ENCODE measurements at regions not wholly inside any gene's neighbourhood (a gene's known extent, or its start where the extent isn't known, plus 50 kb on each side); places are given as distances from the start of the nearest gene placed in this dataset.

DNA sequence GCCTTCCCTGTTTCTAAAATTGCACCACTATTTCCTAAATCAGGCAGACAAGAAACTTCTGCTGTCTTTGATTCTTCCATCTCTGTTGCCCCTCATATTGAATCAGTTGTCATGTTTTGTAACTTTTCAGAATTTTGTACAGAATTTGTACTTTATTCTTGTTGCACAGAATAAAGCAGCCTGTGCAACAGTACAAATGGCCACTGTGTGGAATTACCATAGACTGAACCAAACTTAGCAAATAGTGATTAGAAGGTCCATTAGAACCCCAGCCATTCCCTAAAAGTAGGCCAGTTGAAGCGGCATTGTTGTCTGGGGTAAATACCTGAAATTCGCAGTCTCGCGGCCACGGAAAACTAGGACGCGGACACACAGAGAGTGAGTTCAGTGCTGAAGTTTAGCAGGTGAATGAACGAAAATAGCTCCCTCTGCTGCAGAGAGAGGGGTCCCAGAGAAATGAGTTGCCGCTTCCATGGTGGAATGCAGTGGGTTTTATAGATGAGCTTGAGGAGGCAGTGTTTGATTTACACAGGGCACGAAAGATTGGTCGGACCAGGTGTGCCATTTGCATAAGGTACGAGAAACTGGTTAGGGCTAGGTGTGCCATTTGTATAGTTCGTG lies 71.8 kb downstream of the C4orf33 start:
- FAIRE-seq = no peak
- no peak for DNase-seq (ENCODE audit: insufficient read length, low spot score)

DNA sequence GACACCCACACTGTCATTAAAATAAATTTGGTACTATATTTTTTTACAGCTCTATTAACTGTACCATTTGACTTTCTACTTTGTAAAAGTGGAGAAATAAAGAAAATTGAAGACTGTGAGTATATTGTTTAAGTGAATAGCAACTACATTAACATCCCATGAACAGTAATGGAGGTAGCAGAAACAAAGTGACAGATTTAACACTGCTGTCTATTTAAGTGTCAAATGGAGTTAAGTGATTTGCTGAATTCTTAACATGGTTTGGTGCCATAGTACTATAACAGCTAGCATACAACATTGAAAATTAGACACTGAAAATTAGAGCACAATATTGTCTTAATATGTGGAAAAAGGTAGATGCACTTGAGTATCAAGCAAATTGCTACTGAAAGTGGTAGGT lies 76.2 kb downstream of the C4orf33 start:
- FAIRE-seq (no peak), DNase-seq (ENCODE audit: insufficient read length, low spot score) (no peak)

DNA sequence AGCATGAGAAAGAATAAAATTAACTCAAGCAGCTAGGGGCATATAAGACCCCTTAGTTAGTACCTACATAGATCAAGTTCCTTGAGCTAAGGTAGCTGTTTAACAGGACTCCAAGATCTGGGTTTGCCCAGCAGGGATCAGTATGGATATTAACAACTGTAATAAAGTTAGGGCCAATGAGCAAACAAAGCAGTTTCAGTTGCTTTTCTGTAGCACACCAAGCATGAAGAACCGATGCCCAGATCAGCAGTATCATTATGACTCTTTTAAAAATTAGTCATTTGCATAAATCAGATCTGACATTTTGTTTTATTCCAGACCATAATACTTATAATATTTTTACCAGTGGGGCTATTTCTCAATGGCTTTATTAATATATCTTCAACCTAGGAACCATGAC lies 80.9 kb downstream of the C4orf33 start:
- DNase-seq (ENCODE audit: insufficient read length, low spot score) = no peak
- FAIRE-seq = no peak

DNA sequence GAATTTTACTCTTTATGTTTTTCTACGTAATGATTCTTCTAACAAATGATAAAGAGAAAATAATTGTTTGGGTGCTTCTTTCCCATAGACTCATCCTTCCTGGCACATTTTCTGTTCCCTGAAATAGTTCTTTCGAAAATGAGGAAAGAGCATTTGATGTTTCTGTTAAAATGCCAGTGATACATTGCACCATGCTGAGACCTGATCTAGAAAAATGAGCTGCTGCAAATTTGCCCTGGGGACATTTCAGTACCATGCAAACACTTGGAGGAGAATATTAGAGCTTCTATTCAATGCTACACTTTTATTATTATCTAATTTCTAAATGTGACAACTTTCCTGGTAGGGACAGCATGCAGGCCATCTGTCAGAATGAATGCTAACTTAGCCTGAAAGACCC lies 83.3 kb downstream of the C4orf33 start:
- no peak for FAIRE-seq
- DNase-seq (ENCODE audit: insufficient read length, low spot score) = no peak

DNA sequence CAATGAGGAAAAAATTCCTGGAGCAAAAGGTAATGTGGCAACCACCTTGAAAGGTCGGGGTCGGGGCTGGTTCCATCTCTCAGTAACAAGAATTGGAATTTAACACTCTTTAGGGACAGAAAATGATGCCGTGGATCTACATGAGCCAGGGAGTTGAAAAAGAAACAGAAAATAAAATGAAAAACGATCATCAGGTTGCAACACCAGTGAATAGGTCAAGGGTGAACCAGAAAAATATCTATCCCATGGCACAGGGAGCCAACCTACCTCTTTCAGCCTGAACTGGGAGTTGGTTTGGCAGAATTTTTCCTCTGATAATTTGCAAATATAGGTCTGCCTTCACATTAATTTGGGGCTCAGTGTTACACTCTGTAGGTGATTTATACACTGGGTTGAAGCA lies 93.7 kb downstream of the C4orf33 start:
- FAIRE-seq (no peak), DNase-seq (ENCODE audit: insufficient read length, low spot score) (no peak)

DNA sequence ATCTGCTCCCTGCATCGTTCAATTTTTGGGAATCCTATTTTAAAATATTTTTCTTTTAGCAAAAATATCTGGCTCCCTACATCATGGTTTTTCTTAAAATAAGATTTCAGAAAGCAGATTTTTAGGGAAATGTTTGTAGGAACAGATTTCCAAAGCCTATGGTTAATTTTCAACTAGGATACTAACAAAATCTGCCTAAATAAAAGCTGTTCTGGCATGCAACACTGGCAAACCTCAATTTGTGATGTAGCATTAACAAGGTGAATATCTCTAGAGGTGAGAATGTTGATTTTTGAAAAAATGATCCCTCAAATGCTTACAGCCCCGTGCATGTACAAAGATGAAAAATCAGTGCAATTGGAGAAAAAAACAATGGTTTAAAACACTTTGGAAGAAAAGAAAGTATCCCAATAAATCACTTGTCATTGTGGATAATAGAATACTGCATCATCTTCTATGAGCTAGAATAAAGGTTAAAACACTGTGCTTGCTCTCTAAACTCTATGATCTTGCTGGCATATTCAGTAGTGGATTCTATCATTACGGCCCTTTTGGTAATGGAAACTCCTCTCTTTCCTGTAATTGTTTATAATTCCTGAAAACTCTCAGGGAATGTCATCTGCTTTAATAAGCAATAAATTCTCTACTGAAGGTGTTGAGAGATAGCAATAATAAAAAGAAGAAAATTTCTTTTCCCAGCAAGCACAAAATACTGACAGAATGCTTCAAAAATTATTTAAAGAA lies 97.6 kb downstream of the C4orf33 start:
- no peak for FAIRE-seq
- DNase-seq (ENCODE audit: insufficient read length, low spot score) = no peak

DNA sequence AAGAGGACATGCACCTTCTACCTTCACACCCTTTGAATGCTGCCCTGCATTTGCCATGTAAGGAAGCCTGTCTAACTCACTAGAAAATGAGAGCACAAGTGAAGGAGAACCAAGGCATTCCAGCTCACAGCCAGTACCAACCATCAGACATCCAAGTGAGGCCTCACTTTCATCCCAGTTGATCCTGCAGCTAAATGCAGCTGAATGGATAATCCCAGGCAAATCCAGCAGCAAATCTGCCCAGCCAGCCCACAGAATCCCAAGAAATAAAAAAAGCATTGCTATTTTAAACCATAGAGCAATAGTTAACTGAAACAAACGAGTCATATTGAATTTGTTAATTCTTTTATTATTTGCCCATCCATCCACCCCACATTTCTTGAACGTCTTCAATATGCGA lies 112.5 kb downstream of the C4orf33 start:
- FAIRE-seq (no peak), DNase-seq (ENCODE audit: insufficient read length, low spot score) (no peak)

DNA sequence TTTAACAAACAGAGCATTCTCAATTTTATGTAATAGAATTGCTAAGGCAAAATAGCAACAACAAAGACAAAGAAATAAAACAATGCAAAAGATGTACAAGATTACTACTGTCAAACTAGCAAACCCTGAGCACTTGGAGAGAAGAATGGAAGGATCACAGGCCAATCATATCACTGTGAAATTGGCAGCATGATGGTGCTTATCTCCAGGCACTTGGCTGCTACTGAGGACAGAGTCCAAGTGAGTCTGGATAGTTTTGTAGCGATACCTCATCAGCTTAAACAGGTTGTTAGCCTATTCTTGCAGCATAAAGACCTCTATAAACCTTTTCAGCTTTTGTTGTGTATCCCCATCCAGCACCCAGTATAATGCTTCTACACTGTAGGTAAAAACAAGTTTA lies 117.7 kb downstream of the C4orf33 start:
- DNase-seq (ENCODE audit: insufficient read length, low spot score) = no peak

DNA sequence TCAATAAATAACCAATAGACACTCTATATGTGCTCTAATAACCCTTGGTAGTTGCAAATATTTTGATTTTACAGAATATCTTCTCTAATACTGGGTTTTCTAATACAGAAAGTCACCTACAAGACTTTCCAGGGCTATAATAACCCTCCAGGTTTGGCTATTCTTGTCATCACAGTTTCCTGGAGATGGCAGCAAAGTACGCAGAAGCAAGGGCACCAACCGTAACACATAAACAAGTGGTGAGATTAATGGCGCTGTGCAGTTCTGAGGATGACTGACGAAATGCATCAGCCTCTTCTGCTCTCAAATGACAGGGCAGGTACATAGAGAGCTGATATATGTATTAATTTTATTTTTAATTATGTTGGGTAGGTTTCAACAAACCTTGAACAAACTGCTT lies 122.4 kb downstream of the C4orf33 start:
- FAIRE-seq (no peak), DNase-seq (ENCODE audit: insufficient read length, low spot score) (no peak)

More for the DNA sequence above, 117.7 kb downstream of the C4orf33 start:
- FAIRE-seq = no peak

DNA sequence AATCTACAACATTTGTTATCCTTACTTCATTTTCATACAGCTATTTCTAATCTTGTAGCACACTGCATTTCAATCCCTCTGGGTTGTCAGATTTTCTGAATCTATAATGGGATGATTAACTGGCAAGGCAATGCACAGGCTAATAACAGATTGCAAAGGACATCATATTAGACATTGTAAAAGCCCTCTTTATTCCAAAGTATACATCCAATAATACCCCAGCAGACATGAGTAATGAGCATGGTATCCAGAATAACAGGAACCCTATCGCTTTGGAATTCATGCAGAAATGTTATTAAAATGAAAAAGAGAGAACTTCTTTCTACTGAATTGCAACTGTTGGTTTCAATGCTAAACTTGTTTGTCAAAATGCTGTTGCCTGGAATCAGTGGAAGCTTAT lies 122.9 kb downstream of the C4orf33 start:
- FAIRE-seq (no peak), DNase-seq (ENCODE audit: insufficient read length, low spot score) (no peak)

DNA sequence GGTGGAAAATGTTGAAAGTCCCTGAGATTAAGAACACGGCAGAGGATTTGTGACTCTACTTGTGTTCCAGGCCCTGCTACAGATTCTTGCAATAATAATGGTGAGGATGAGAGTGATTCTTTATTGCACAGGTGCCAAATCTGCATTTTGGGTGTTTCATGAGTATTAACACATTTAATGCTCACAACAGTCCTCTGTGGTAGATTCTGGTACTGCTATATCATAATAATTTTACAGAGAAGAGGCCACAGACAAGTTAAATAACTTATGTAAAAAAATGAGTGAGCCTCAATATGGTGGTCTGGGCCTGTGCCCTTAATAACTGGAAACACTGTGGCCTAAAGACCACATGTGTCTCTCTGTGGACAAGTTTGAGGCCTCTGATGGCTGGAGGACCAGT lies 124.3 kb downstream of the C4orf33 start:
- FAIRE-seq = no peak
- no peak for DNase-seq (ENCODE audit: insufficient read length, low spot score)

DNA sequence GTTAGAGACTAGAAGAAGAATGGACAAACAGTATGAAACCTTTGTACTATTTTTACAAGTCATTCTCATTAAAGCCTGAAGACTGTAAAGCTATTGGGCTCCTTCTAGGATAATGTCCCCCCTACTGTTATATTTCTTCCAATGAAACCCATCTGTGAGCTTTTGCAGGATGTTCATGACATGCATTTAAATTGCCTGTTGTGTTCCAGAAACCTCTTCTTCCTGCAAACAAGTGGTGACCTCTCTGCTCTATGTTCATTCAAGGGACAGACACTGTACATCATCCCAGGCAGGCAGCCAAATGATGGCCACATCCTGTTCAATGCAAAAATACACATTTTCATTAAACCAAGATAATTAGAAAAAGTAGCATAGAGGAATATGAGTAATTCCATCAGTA lies 128.0 kb downstream of the C4orf33 start:
- FAIRE-seq = no peak
- DNase-seq (ENCODE audit: insufficient read length, low spot score) = no peak

DNA sequence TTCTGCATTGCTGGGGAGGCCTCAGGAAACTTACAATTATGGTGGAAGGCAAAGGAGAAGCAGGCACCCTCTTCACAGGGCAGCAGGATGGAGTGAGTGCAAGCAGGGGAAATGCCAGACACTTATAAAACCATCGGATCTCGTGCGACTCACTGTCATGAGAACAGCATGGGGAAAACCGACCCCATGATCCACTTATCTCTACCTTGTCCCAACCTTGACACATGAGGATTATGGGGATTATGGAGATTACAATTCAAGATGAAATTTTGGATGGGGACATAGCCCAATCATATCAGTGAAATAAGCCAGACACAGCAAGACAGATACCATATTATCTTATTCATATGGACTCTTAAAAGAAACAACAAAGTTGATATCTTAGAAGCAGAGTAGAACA lies 134.9 kb downstream of the C4orf33 start:
- no peak for FAIRE-seq
- DNase-seq (ENCODE audit: insufficient read length, low spot score) = no peak

DNA sequence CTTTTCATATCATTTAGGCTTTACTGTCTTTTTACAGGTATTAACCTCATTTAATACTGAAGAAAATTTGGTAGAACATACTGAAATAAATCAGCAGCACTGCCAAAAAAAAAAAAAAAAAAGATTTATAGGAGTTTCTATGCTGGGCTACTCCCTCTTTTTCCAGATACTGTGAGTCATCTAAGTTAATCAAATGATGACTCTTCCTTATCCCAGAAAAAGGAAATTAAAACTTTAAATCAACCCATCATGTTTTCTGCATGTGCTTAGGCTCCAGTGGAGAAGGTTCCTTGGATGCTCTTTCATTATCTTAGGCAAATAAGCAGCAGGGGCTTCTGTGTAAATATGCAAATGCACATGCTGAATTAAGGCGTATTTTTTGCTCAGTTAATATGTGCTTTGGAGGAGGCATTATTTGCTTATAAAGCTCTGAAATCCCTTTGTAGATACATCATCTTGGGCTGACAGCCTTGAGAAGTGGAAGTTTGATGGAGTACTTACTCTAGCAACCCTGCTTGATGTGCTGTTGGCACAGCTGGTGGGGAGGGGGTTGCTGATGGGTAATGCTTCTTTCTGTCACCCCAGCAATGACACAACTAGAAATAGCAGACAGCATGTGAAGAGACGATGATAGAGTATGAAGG lies 136.1 kb downstream of the C4orf33 start:
- no peak for DNase-seq (ENCODE audit: insufficient read length, low spot score)
- FAIRE-seq = no peak

DNA sequence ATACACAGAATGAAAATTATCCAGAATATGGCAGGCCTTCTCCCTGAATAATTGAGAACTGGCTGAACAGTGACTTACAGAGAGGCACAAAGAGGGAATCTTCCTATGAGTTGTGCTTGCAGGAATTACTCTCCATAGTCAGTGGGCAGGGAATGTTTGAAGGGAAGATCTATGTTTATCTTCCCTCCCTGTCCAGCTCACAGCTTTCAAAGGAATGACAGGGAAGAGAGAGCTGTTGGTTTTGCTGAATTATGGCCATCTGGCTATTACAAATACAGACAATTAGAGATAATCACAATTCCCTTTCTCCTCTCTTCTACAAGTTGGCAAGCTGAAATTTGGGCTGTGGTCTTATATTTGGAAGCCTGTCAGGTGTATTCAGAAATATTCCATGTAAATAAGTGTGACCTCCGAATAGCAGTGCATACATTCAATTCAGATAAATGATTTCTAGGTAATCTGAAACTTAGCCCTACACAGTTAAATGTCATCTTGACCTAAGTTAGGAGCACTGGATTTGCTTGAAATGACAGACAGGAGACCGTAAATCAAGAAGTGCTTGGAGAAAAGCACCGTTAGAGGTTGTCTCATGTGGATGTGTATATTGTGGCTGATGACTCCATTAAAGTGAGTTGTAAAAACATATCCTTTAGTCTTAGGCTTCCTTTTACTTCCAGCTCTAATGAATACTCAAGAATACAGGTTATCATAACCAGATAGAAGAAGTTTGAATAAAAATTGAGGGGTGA lies 136.8 kb downstream of the C4orf33 start:
- DNase-seq (ENCODE audit: insufficient read length, low spot score) (no peak), FAIRE-seq (no peak)

DNA sequence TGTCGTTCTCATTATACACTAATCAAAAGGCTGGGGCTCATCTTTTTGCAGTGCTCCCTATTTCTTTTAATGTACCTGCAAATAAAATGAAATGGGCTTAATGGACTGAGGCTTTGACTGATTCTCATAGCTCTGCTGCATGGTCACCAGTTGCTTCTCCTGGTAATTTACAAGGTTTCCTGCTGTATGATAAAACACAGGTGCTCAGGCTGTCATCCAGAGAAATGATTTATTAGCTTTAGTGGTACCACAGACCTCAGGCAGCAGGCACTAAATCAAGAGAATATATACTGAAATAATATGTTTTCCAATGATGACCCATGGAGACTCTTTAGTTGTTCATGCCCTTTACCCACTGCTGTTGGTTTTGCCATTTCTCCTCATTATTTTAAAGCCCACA lies 137.7 kb downstream of the C4orf33 start:
- FAIRE-seq = no peak
- DNase-seq (ENCODE audit: insufficient read length, low spot score) = no peak

DNA sequence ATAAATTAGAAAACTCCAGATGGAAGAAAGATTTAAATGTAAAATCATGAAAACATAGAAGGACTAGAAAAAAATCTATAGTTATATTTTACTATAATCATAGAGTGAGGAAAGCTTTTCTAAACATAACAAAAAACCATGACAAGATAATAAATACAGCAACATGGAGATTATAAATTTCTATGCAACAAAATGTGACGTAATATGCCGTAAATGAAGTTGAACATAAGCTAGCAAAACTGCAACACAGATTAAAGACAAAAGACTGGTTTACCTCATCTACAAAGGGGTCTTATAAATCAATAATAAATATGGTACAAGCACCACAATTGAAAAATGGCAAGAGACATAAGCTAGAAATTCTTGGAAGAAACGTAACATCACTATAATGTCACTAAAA lies 140.4 kb downstream of the C4orf33 start:
- DNase-seq (ENCODE audit: insufficient read length, low spot score) (no peak), FAIRE-seq (no peak)

DNA sequence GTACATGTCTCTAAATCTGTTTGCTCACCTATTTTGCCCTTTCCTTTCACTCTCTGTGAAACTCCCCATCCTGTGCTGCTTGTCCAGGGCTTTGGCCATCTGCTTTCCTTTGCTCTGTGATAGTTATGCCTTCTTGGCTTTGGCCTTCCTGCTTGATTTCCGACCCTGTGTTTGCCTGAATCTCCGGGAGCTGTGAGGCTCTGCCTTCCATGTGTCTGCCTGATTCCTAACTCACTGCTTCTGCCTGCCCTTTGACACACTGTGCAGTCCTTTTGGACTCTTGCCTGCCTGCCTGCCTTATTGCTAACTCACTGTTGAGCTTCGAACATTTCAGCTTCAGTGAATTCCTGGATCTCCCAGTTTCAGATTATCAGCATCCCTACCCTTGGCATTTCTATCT lies 143.1 kb downstream of the C4orf33 start:
- no peak for DNase-seq (ENCODE audit: insufficient read length, low spot score)
- FAIRE-seq = no peak

DNA sequence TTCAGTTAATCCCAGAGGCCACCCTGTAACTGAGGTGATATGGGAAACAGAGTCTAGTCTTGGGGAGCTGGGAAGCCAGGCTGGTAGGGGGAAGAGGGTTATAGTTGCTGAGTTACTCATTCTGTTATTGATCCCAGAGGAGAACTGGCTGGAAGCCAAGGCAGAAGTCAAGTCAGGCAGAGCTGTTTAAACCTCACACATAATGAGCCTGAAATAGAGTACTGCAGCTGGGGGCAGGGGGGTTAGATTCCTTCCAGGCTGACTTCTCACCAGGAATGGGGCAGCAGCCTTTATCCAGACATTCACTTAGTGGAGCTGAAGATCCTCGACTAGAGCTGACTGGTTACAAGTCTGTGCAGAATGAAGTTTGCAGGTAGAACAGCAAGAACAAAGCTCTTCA lies 144.9 kb downstream of the C4orf33 start:
- FAIRE-seq (no peak), DNase-seq (ENCODE audit: insufficient read length, low spot score) (no peak)

DNA sequence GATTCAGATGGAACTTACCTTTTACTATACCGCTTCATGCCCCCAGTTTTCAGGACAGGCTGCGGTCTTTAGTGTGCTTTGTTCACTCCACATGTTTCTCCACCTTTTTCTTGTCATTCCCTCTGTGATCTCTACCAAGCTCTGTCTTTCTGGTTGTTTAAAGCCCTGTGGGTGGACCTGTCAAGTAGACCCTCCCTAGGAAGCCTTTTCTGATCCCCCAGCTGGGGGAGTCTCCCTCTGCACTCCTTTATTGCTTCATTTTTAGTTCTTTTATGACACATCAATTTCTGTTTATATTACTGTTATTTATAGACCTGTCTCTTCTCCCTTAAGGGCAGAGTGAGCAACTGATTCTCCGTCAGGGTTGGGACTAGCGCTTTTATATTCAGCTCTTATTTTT lies 150.2 kb downstream of the C4orf33 start:
- FAIRE-seq (no peak), DNase-seq (ENCODE audit: insufficient read length, low spot score) (no peak)

DNA sequence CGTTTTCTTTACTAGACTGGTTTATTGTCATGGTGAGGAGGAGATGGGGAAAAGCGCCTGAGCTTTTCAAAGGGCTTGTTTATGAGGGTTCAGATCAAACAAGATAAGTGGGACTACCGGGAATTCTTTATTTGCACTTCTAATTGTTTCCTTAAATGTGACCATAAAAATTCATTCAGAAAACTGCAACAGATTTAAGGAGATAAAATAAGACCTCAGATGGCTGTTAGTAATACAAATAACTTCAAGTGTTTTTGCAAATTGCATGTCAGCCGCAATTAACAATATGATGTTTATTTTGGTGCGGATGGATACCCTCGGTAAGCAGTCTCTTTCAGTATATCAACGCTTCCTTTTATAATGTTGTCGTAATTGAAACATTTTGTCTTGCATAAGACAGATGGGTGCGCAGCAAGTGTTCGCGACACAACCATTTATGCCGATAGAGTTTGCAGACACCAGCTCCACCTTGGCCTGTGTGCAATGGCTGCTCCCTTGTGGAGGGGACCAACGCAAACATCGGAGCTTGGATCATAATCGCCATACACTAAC lies 151.0 kb downstream of the C4orf33 start:
- DNase-seq (ENCODE audit: insufficient read length, low spot score) (no peak), FAIRE-seq (no peak)
